IMR-90 (cell line): ENCODE measurements at regions not wholly inside any gene's neighbourhood (a gene's known extent, or its start where the extent isn't known, plus 50 kb on each side); places are given as distances from the start of the nearest gene placed in this dataset.

Experiments
- ATAC-seq: fragments of 200-7000 bp; cut with Tn5 transposase; 2 replicates; pipeline ENCODE4 v1.9.1; 2020; ENCODE audit warnings: low read depth, mild to moderate bottlenecking, moderate library complexity
- BruUV-seq: library from RNA; stranded (reverse); fragments of 400-500 nt; replicated peaks from 2 replicates; lab custom pipeline; 2021; lab: Mats Ljungman, UMichigan
- CTCF ChIA-PET: fragments of 300-600 bp; formaldehyde crosslinking; extraction: SDS; loops from one replicate; lab custom pipeline; 2021; ENCODE audit warnings: antibody characterized with exemption; lab: Yijun Ruan, JAX
- POLR2A ChIA-PET: fragments of 300-600 bp; sonication (Branson Sonifier 250); formaldehyde crosslinking; loops from one replicate; lab custom pipeline; 2022; ENCODE audit warnings: antibody characterized with exemption; ENCODE audit not compliant: unreplicated experiment; lab: Charles Lee
- DNase-seq: peaks from one replicate; pipeline ENCODE4 v3.0.0; 2013
- H2AFZ ChIP-seq: replicated peaks from 2 replicates; pipeline ENCODE3; 2013; ENCODE audit warnings: low read length, mild to moderate bottlenecking; ENCODE audit not compliant: poor library complexity
- H2AK5ac ChIP-seq: 2 replicates; pipeline ENCODE4 v1.6.1; 2013; ENCODE audit warnings: low read depth, low read length, inconsistent platforms
- H2AK9ac ChIP-seq: replicated peaks from 2 replicates; pipeline ENCODE3; 2013; ENCODE audit warnings: mild to moderate bottlenecking, low read depth, low read length, moderate library complexity; ENCODE audit not compliant: poor library complexity
- H2BK120ac ChIP-seq: 2 replicates; pipeline ENCODE4 v1.6.1; 2013; ENCODE audit warnings: low read depth, low read length, inconsistent platforms
- H2BK15ac ChIP-seq: 3 replicates; pipeline ENCODE4 v1.6.1; 2013; ENCODE audit warnings: low read depth, low read length, inconsistent platforms
- H2BK20ac ChIP-seq: 2 replicates; pipeline ENCODE4 v1.6.1; 2013; ENCODE audit warnings: low read depth, mild to moderate bottlenecking, inconsistent platforms, low read length, moderate library complexity
- H2BK5ac ChIP-seq: 2 replicates; pipeline ENCODE4 v1.6.1; 2013; ENCODE audit warnings: mild to moderate bottlenecking, low read depth, low read length, inconsistent platforms; ENCODE audit not compliant: poor library complexity, severe bottlenecking
- H3K14ac ChIP-seq: replicated peaks from 2 replicates; pipeline ENCODE4 v1.6.1; 2013; ENCODE audit warnings: low read depth, low read length, inconsistent platforms
- H3K18ac ChIP-seq: 2 replicates; pipeline ENCODE4 v1.6.1; 2013; ENCODE audit warnings: low read depth, low read length, control low read depth
- H3K23ac ChIP-seq: 2 replicates; pipeline ENCODE4 v1.6.1; 2013; ENCODE audit warnings: low read depth, low read length, inconsistent platforms
- H3K27ac ChIP-seq: 2 replicates; pipeline ENCODE4 v1.5.1; 2013; ENCODE audit warnings: mild to moderate bottlenecking, control low read depth, low read length; ENCODE audit not compliant: insufficient read depth
- H3K27me3 ChIP-seq: 2 replicates; pipeline ENCODE4 v1.6.1; 2013; ENCODE audit warnings: low read length; ENCODE audit not compliant: control insufficient read depth, insufficient read depth
- H3K36me3 ChIP-seq: 2 replicates; pipeline ENCODE4 v1.6.1; 2013; ENCODE audit warnings: low read length, mixed read lengths; ENCODE audit not compliant: control insufficient read depth, insufficient read depth
- H3K4ac ChIP-seq: 2 replicates; pipeline ENCODE4 v1.6.1; 2013; ENCODE audit warnings: low read depth, low read length, inconsistent platforms
- H3K4me1 ChIP-seq: 2 replicates; pipeline ENCODE4 v1.6.1; 2013; ENCODE audit warnings: low read length, mixed read lengths; ENCODE audit not compliant: control insufficient read depth, insufficient read depth
- H3K4me2 ChIP-seq: 2 replicates; pipeline ENCODE4 v1.6.1; 2013; ENCODE audit warnings: low read depth, mild to moderate bottlenecking, control low read depth, low read length, moderate library complexity
- H3K4me3 ChIP-seq: 2 replicates; pipeline ENCODE4 v1.5.1; 2013; ENCODE audit warnings: low read depth, mild to moderate bottlenecking, control low read depth, low read length, moderate library complexity; ENCODE audit not compliant: insufficient read depth
- H3K56ac ChIP-seq: 2 replicates; pipeline ENCODE4 v1.6.1; 2013; ENCODE audit warnings: low read length, inconsistent platforms; ENCODE audit not compliant: insufficient read depth; ENCODE audit errors: extremely low read depth
- H3K79me1 ChIP-seq, 2 experiments: 2 replicates each; pipeline ENCODE4 v1.6.1; 2013; ENCODE audit warnings: low read length in 2 of 2, inconsistent platforms in 1 of 2, low read depth in 1 of 2
- H3K9ac ChIP-seq: 2 replicates; pipeline ENCODE4 v1.6.1; 2013; ENCODE audit warnings: low read depth, low read length, control low read depth
- H3K9me1 ChIP-seq: 2 replicates; pipeline ENCODE4 v1.6.1; 2013; ENCODE audit warnings: low read length, inconsistent platforms; ENCODE audit not compliant: insufficient read depth
- H3K9me3 ChIP-seq: 2 replicates; pipeline ENCODE4 v1.6.1; 2013; ENCODE audit warnings: low read length; ENCODE audit not compliant: control insufficient read depth, insufficient read depth
- H4K20me1 ChIP-seq: 2 replicates; pipeline ENCODE4 v1.6.1; 2013; ENCODE audit warnings: low read length, inconsistent platforms; ENCODE audit not compliant: insufficient read depth
- H4K5ac ChIP-seq: 2 replicates; pipeline ENCODE4 v1.6.1; 2013; ENCODE audit warnings: mild to moderate bottlenecking, low read depth, low read length, control low read depth
- H4K8ac ChIP-seq, 2 experiments: 2 replicates each; pipeline ENCODE4 v1.6.1; 2013; ENCODE audit warnings: low read depth in 2 of 2, low read length in 2 of 2, control low read depth in 1 of 2, inconsistent platforms in 1 of 2
- H4K91ac ChIP-seq: 2 replicates; pipeline ENCODE4 v1.6.1; 2013; ENCODE audit warnings: low read depth, low read length, inconsistent platforms; ENCODE audit not compliant: insufficient read depth
- BHLHE40 ChIP-seq: fragments of 150-350 bp; IDR thresholded peaks from 2 replicates; pipeline ENCODE4 v1.6.1; 2016; ENCODE audit warnings: mild to moderate bottlenecking, low read depth, low read length
- CHD1 ChIP-seq: IDR thresholded peaks from 2 replicates; pipeline ENCODE4 v1.6.1; 2012; ENCODE audit warnings: low read depth, low read length, improper control_type of control experiment
- ELK1 ChIP-seq: fragments of 150-350 bp; IDR thresholded peaks from 2 replicates; pipeline ENCODE4 v1.6.1; 2016; ENCODE audit warnings: low read depth, mild to moderate bottlenecking, low read length, moderate library complexity, borderline replicate concordance
- MAZ ChIP-seq: IDR thresholded peaks from 2 replicates; pipeline ENCODE4 v1.6.1; 2012; ENCODE audit warnings: low read depth, mild to moderate bottlenecking, low read length, improper control_type of control experiment, moderate library complexity, borderline replicate concordance
- RAD21 ChIP-seq: IDR thresholded peaks from 2 replicates; pipeline ENCODE4 v1.6.1; 2012; ENCODE audit warnings: low read length, improper control_type of control experiment
- RCOR1 ChIP-seq: IDR thresholded peaks from 2 replicates; pipeline ENCODE4 v1.6.1; 2012; ENCODE audit warnings: mild to moderate bottlenecking, low read length, improper control_type of control experiment; ENCODE audit not compliant: insufficient replicate concordance
- SMC3 ChIP-seq: fragments of 150-350 bp; IDR thresholded peaks from 2 replicates; pipeline ENCODE4 v1.6.1; 2016; ENCODE audit warnings: low read depth, mild to moderate bottlenecking, antibody characterized with exemption, low read length, moderate library complexity
- WGBS, 2 experiments: methylation state at CpG; one replicate each; pipeline versions ENCODE4 v1.1.5 to v1.1.7; 2013; ENCODE audit warnings: missing lambda C conversion rate in 2 of 2; ENCODE audit not compliant: insufficient read length in 1 of 2; ENCODE audit errors: extremely low coverage in 2 of 2; 5-methylcytosine and 5-hydroxymethylcytosine counted together
- dilution Hi-C: fragments of 300-500 bp; cut with HindIII; formaldehyde crosslinking; loops from one replicate; pipeline ENCODE4 v1.14.3; 2018; ENCODE audit warnings: low sequenced_read_pairs; ENCODE audit not compliant: unreplicated experiment
- in situ Hi-C: fragments of 300-500 bp; cut with MboI; formaldehyde crosslinking; loops from 3 replicates; pipeline ENCODE4 v1.14.3; 2019; ENCODE audit warnings: low sequenced_read_pairs, inconsistent platforms, mixed read lengths
- intact Hi-C: fragments of 100-400 bp; cut with micrococcal nuclease; formaldehyde crosslinking; loops from 2 replicates; pipeline ENCODE4 v1.10.0; 2022

DNA sequence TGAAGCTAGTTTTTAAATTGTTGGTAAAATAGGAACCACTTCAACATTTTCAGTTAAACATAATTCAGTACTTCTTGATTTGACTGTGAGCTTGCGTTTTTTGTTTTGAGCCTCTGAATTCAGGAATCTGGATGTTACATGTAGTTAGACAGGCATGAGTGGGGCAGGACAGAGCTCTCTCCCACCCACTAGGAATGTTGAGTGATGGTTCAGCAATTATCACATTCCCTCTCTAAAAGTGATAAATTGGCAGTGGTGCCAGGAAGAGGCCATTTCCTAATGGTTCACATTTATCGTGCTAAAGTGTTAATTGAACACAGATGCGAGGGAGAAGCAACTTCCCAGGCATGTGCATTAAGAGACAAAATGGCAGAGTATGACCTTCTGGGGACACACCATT lies 465.5 kb upstream of the HTR1E start:
- no peak overlapping the region for H2AFZ ChIP-seq
- H4K91ac ChIP-seq = no peak overlapping the region
- peaks cover 19% of the 10 kb centered on the region for H3K9me3 ChIP-seq
- no peaks in the 10 kb centered on the region for H3K9me1 ChIP-seq
- no peak overlapping the region for H2BK20ac ChIP-seq
- no peaks in the 10 kb centered on the region for H3K4me1 ChIP-seq
- H3K56ac ChIP-seq = no peak overlapping the region
- H2AK9ac ChIP-seq = no peak overlapping the region
- no peak overlapping the region for H4K5ac ChIP-seq
- no peak overlapping the region for H3K18ac ChIP-seq
- no peak overlapping the region for H3K14ac ChIP-seq
- no peaks in the 10 kb centered on the region for H4K20me1 ChIP-seq
- no peak overlapping the region for H2BK15ac ChIP-seq
- WGBS, 2 experiments = no CpG with 5 or more reads among the region's 3 CpGs
- ChIA-PET CTCF (no interaction called here), POLR2A (no interaction called here)
- intact Hi-C loops = no loop called here
- BruUV-seq = no TSS peak
- ATAC-seq (no peak), DNase-seq (no peak)
- H3K9ac ChIP-seq = no peak overlapping the region
- H3K4me3 ChIP-seq = no peak overlapping the region
- no peak overlapping the region for H3K23ac ChIP-seq
- dilution Hi-C loops = no loop called here
- TF ChIP-seq ELK1 = no peak
- TF ChIP-seq RCOR1 = no peak
- no peak for TF ChIP-seq CHD1
- no peak for TF ChIP-seq MAZ
- TF ChIP-seq BHLHE40 = no peak
- TF ChIP-seq SMC3 = no peak
- no peak for TF ChIP-seq RAD21
- no peak overlapping the region for H4K8ac ChIP-seq
- no peak overlapping the region for H2BK120ac ChIP-seq
- no peak overlapping the region for H3K4ac ChIP-seq
- H3K4me2 ChIP-seq = no peak overlapping the region
- no peaks in the 10 kb centered on the region for H3K79me1 ChIP-seq
- H3K27me3 ChIP-seq = no peaks in the 10 kb centered on the region
- no peak overlapping the region for H2AK5ac ChIP-seq
- H2BK5ac ChIP-seq = no peak overlapping the region
- H3K36me3 ChIP-seq = no peaks in the 10 kb centered on the region
- in situ Hi-C loops = no loop called here
- no peak overlapping the region for H3K27ac ChIP-seq
